GM19324 (cell line): ENCODE measurements at regions not wholly inside any gene's neighbourhood (a gene's known extent, or its start where the extent isn't known, plus 50 kb on each side); places are given as distances from the start of the nearest gene placed in this dataset.
A peak's percentile ranks its signal among the peaks of the same experiment; 100 is the strongest.

Experiments
- ATAC-seq: cut with Tn5 transposase; IDR thresholded peaks from one replicate; pipeline ENCODE4 v1.9.1; 2021; ENCODE audit warnings: mild to moderate bottlenecking, moderate library complexity; ENCODE audit not compliant: unreplicated experiment, low FRiP score

DNA sequence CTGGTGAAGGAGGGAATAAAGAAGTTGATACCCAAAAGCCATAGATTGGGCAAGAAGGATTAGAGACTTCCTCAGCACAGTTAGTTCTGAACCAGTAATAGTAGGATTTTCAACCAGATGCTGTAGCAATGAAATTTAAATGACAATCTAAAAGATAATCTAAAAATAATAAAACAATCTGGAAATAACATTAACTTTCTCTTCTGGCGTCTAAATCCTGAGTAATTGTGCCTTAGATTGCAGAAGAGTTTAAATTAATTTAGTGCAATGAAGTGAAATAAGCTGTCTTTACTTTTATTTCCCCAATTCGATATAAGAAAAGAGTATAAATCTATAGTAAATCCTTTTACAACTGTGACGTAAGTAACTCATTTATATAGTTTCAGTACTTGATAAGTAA is 186.8 kb upstream of the DOK6 start:
- ATAC-seq = no peak

DNA sequence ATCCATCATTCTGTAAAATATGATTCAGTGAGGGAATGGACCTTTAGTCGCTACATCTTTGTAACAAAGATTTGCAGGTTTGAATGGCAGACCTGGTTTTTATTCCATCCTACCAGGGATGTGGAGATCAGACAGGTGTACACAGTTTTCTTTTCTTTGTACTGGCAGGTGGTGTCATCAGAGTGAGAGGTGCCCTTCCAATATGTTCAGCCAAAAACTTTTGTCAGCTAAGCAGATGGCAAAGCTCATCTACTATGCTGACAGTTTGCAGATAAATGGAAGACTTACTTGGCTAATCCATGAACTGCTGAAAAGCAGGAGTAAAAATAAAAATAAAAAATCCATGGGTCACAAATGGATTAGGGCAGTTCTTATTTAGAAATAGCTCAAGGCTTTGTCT is 185.5 kb upstream of the DOK6 start:
- no peak for ATAC-seq

DNA sequence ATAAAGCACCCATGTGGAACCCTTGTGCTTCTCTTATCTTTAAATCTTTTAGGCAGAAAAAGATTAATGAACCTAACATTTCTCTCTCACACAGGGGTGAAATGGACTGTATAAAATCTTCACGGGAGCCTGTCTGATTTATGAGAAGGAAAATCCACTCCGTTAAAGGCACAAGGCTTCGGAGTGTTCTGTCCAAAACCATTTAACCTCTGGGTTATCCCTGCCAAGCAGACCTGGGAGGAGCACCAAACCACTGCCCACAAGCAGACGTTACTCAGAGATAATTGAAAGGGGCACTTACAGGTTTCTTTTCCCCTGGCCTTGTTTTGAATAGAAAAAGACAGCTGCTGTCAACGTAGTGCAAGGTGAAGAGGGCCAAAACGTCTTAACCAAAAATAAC is 184.4 kb upstream of the DOK6 start:
- no peak for ATAC-seq

DNA sequence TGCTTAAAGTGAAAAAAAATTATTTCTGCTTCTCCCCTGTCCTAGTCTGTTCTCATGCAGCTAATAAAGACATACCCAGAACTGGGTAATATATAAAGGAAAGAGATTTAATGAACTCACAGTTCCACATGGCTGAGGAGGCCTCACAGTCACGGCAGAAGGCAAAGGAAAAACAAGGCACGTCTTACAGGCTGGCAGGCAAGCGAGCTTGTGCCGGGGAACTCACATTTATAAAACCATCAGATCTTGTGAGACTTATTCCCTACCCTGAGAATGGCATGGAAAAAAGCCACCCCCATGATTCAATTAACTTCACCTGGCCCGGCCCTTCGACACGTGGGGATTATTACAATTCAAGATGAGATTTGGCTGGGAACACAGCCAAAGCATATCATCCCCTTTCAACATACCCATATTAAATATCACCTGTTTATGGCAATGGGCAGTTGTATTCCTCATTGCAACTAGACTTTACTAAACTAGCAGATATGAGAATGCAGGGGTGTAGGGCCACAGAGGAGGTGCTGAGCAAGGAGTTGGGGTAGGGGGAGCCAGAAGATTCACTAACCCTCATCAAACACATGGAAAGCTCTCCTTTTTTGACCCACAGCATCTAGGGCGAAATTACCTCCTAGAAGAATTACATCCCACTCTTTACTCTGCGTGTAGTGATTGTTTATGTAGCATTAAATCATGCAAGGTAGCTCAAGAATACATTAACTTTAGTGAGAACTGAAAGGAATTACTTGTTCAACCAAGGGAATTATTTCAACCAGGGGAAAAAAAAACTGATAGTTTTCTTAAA is 183.3 kb upstream of the DOK6 start:
- no peak for ATAC-seq

GRCh38 chr18:69220529-69220928 is 180.2 kb upstream of the DOK6 start:
- no peak for ATAC-seq

DNA sequence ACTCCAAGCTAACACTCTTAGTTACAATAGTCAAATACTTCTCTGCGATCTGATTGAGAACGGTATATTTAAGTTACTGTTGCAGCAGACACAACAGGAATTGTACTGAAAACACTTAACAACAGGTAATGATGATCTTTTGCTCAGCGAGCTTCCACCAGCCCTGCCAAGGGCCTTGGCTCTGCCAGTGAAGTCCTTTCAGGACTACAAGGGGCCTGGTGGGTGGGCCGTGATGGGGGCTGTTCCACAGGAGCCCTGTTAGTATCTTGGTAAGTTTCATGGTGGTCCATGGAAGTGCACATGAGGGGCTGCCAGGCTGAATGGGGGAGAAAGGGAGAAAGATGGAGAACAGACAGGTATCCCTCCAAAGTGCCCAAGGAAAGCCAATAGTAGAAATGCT is 178.6 kb upstream of the DOK6 start:
- no peak for ATAC-seq

DNA sequence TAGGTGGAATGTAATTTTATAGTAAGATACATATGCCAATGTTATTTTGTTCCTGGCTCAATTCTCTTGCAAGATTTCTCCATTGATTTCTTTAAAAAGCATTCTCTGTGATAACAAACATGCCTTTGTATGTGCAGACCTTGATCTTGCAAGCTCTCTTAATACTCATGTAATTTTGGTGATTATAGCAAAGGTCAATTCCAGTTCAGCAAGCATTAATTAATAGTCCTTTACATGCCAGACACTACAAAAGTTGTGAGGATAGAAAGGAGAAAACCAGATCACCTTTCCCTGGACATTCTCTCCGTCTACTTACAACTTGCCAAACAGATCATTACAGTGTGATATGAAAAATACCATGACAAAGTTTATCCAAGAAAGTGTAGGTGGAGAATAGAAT is 173.7 kb upstream of the DOK6 start:
- no peak for ATAC-seq

DNA sequence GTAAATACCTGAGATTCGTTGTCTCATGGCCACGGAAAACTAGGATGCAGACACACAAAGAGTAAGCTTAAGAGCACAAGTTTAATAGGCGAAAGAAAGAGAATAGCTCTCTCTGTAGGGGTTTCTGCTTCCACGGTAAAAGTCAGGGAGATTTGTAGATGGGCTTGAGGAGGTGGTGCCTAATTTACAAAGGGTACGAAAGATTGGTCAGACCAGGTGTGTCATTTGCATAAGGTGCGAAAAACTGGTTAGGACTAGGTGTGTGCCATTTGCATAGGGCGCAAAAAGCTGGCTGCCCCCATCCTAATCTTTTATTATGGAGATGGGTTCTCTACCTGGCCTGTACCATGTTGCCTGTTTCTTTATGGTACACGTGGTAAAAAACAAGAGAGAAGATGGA is 170.5 kb upstream of the DOK6 start:
- ATAC-seq = no peak

DNA sequence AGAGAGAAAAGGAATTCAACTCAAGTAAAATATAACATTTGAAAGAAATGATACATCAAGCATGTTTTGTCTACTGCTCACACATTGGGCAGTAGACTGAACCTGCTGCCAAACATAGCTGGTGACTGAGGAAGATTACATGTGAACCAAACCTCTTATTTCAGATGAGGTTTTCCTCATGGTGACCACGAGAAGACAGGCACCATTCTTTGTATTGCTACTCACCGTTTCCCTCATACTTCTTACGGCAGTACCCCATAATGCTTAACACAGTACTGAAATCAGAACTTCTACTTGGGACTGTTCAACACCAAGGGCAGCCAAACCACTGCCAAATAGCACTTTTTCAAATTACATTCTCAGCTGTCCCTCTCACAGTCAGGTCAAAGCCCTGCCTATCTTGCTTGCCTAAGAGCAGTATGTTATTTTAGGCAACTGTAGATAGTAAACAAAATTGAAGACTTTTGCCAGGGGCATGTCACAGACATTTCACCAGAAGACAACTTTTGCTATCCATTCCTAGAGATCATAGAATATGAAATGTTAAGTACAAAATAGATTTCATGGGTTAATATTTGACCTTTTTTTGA is 167.1 kb upstream of the DOK6 start:
- no peak for ATAC-seq

DNA sequence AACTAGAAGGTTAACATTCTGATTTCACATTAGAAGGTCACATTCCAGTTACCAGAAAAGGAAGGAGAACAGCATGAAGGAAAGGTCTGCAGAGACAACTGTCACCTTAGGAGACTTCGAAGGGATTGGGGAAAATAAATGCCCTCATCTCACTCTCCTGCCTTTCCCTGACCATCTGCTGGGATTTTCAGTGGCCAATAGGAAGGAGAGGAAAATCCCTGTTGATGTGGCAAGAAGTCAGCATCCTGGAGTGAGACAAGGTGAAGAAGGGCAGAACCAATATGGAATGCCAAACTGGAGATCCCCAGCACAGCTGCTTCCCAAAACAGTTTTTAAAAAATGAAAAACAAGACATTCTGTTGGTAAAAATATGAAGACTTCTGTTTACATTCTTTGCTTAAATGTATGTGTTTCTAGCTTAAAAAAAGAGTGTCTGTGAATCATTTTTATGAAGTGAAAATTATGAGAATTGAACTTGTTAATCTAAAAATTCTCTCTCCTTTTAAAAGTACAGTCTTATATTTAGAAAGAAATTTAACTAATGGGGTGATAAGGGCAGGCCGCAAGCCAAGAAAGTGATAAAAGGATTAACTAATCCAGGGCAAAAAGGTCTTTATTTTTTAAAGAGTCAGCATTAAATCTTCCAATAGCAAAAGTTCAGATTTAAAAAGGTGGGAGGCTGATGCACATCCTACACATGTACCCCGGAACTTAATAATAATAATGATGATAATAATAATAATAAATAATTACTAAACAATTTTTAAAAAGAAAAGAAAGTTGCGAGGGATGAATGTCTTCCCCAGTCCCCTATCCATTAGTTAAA is 160.6 kb upstream of the DOK6 start:
- ATAC-seq = no peak

DNA sequence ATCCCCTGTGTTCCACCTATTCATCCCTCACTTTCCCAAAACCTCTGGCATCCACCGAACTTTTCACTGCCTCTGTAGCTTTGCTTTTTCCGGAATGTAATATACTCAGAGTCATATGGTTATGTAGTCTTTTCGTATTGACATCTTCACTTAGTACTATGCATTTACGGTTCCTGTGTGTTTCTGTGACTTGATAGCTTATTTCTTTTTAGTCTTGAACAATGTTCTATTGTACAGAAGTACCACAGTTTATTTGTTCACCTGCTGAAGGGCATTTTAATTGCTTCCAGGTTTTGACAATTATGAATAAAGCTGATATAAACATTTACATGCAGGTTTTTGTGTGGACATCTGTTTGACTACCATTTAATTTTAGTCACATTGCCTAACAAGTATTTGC is 154.7 kb upstream of the DOK6 start:
- no peak for ATAC-seq

- peak; percentile 73 for ATAC-seq
Measured at GRCh38 chr18:69250305-69251151, 150.2 kb upstream of the DOK6 start.

GRCh38 chr18:69257861-69258458 is 142.7 kb upstream of the DOK6 start:
- no peak for ATAC-seq

DNA sequence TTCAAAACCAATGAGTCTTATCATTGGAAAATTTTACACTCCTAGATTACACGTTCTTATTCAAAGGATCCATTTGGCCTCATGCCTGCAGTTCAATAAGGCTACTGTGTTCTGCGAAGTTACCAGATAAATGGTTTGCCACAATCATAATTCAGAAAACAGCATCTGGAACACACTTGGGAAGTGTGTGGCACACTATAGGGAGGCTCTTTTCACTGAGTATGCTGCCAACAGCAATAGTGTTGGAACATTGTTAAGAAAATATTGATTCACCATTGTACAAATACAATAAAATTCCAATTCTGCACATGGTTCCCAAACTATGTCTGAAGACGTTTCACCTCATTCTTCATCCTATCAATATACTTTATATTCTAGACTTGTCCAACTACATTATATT is 141.4 kb upstream of the DOK6 start:
- no peak for ATAC-seq

GRCh38 chr18:69261406-69261805 is 139.3 kb upstream of the DOK6 start:
- ATAC-seq = no peak

DNA sequence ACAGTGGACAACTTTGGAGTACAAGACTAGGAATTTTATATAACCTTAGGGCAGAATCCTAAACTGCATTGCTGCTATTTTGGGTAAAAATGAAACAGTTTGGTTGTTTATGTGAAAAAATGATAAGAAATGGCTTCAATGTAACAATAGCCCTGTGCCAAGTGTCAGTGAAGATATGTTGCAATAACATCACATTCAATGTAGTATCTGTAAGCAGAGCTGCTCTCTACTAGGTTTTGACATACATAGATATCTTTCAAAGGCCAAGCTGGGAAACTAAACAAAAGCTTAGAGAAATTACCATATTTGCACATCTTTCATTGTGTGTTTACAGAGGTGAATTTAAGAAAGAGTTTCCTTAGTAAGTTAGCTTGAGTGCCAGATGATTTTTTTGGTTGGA is 135.0 kb upstream of the DOK6 start:
- no peak for ATAC-seq

GRCh38 chr18:69267895-69268294 is 132.8 kb upstream of the DOK6 start:
- no peak for ATAC-seq

DNA sequence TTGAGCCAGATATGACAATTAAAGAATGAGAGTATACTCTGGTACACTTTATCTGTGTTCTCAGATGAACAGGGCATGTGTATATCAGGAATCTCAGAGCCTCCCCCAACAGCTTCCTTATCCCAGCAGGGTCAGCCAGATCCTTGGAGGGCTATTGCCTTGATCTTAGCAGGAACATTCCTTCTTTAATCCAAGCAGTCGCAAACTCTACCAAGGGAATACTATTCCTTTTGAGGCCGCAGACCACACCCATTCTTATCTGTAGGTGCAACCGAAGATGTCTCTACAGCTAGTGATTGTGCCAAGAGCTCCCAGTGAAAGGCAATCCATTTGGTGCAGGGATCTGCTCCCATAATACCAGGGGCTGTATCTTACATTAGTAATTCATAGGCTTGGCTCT is 118.3 kb upstream of the DOK6 start:
- no peak for ATAC-seq

GRCh38 chr18:69291044-69291443 is 109.6 kb upstream of the DOK6 start:
- no peak for ATAC-seq

- no peak for ATAC-seq
Measured at GRCh38 chr18:69291755-69292154, 108.9 kb upstream of the DOK6 start.
